ENCODE measurements at regions not wholly inside any gene's neighbourhood (a gene's known extent, or its start where the extent isn't known, plus 50 kb on each side); places are given as distances from the start of the nearest gene placed in this dataset.
A peak's percentile ranks its signal among the peaks of the same experiment; 100 is the strongest.

GRCh38 chr1:195335541-195335940, 1272.7 kb downstream of the KCNT2 start:
- no peak for TF ChIP-seq CTCF (IDR thresholded peaks at IDR 0.05; ENCODE audit: unreplicated experiment in 3 of 3)
- no peaks in the 10 kb centered on the region for H3K9me3 Mint-ChIP-seq
- H3K27ac Mint-ChIP-seq = no peak overlapping the region
- H3K27me3 Mint-ChIP-seq (ENCODE audit: low read depth) = no peaks in the 10 kb centered on the region
- no peak overlapping the region for H3K4me3 Mint-ChIP-seq
- no peaks in the 10 kb centered on the region for H3K4me1 Mint-ChIP-seq
- no peaks in the 10 kb centered on the region for H3K36me3 Mint-ChIP-seq (ENCODE audit: low read depth)

DNA sequence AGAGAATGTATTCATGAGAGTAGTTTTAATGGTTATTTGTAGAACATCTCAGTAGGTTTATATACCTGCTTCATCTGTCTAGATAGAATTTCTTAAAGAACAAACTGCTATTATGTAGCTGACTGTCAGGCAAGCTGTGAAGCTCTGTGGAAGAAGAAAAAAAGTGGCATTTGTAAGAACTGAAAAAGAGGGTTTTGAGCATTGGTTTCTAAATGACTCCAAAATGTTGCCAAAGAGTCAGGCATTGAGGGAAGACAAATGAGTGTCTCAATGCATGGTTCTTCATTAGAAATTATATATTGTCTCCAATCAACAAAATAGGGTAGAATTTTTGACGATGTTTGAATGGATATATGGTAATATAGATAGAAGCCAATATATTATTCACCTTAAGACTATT, 1276.1 kb downstream of the KCNT2 start:
- no peak overlapping the region for H3K27ac Mint-ChIP-seq
- H3K9me3 Mint-ChIP-seq = no peaks in the 10 kb centered on the region
- no peaks in the 10 kb centered on the region for H3K27me3 Mint-ChIP-seq (ENCODE audit: low read depth)
- TF ChIP-seq CTCF (IDR thresholded peaks at IDR 0.05; ENCODE audit: unreplicated experiment in 3 of 3) = no peak
- H3K36me3 Mint-ChIP-seq (ENCODE audit: low read depth) = no peaks in the 10 kb centered on the region
- no peak overlapping the region for H3K4me3 Mint-ChIP-seq
- H3K4me1 Mint-ChIP-seq = peaks cover 9% of the 10 kb centered on the region

DNA sequence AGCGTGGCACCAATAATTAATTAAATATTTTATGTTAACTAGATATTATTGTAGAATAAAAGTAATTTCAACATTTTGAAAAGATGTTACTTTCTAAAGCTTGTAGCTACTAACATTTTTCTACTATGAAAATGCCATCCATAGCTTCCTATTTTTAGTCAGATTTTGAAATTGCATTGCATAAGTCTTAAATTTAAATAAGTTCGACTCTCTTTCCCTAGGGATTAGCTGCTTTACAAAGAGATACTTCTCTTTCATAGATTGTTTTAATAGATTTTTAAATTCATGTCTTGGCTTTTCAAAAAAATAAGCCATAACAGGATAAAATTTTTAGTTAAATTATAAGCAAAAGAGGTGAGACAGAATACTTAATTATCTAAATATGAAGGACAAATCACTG, 1279.6 kb downstream of the KCNT2 start:
- no peaks in the 10 kb centered on the region for H3K36me3 Mint-ChIP-seq (ENCODE audit: low read depth)
- no peak overlapping the region for H3K4me3 Mint-ChIP-seq
- peaks cover 9% of the 10 kb centered on the region for H3K4me1 Mint-ChIP-seq
- TF ChIP-seq CTCF (IDR thresholded peaks at IDR 0.05; ENCODE audit: unreplicated experiment in 3 of 3) = no peak
- no peaks in the 10 kb centered on the region for H3K9me3 Mint-ChIP-seq
- H3K27ac Mint-ChIP-seq = no peak overlapping the region
- no peaks in the 10 kb centered on the region for H3K27me3 Mint-ChIP-seq (ENCODE audit: low read depth)

- peaks cover 9% of the 10 kb centered on the region for H3K4me1 Mint-ChIP-seq
- H3K4me3 Mint-ChIP-seq = no peak overlapping the region
- peak overlapping the region in 2 of 3 experiments; percentile 63 to 77 for H3K27ac Mint-ChIP-seq
- no peaks in the 10 kb centered on the region for H3K9me3 Mint-ChIP-seq
- H3K27me3 Mint-ChIP-seq (ENCODE audit: low read depth) = no peaks in the 10 kb centered on the region
- no peaks in the 10 kb centered on the region for H3K36me3 Mint-ChIP-seq (ENCODE audit: low read depth)
- TF ChIP-seq CTCF (IDR thresholded peaks at IDR 0.05; ENCODE audit: unreplicated experiment in 3 of 3) = no peak
Measured at GRCh38 chr1:195328102-195328501, 1280.1 kb downstream of the KCNT2 start.

GRCh38 chr1:195327361-195327760, 1280.9 kb downstream of the KCNT2 start:
- H3K4me1 Mint-ChIP-seq = peaks cover 9% of the 10 kb centered on the region
- H3K27me3 Mint-ChIP-seq (ENCODE audit: low read depth) = no peaks in the 10 kb centered on the region
- no peak overlapping the region for H3K4me3 Mint-ChIP-seq
- peak overlapping the region; percentile 49 to 77 (median 63) for H3K27ac Mint-ChIP-seq
- H3K9me3 Mint-ChIP-seq = no peaks in the 10 kb centered on the region
- no peak for TF ChIP-seq CTCF (IDR thresholded peaks at IDR 0.05; ENCODE audit: unreplicated experiment in 3 of 3)
- no peaks in the 10 kb centered on the region for H3K36me3 Mint-ChIP-seq (ENCODE audit: low read depth)

DNA sequence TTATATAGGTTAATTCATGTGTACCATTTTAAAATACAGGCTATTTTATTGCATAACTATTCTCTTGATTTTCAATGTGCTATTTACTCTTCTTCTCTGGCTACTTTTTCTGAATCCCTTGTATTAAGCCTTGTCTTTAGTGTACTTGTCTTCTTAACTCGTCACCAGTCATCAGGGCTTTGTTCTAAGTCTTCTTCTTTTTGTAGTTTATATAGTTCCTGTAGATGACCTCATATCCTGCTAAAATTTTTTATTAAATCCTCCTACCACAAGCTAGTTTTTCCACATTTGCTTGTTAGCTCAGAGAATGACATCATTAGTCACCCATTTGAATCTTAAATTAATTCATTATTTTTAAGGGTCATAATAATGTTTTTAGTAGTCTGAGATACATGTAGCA, 1281.9 kb downstream of the KCNT2 start:
- no peak overlapping the region for H3K27ac Mint-ChIP-seq
- no peaks in the 10 kb centered on the region for H3K9me3 Mint-ChIP-seq
- no peak for TF ChIP-seq CTCF (IDR thresholded peaks at IDR 0.05; ENCODE audit: unreplicated experiment in 3 of 3)
- no peak overlapping the region for H3K4me3 Mint-ChIP-seq
- no peaks in the 10 kb centered on the region for H3K36me3 Mint-ChIP-seq (ENCODE audit: low read depth)
- no peaks in the 10 kb centered on the region for H3K27me3 Mint-ChIP-seq (ENCODE audit: low read depth)
- peaks cover 9% of the 10 kb centered on the region for H3K4me1 Mint-ChIP-seq
